ENCODE measurements at regions not wholly inside any gene's neighbourhood (a gene's known extent, or its start where the extent isn't known, plus 50 kb on each side); places are given as distances from the start of the nearest gene placed in this dataset.

- no peak overlapping the region for H3K4me3 ChIP-seq (ENCODE audit: low read depth, low read length)
- in situ Hi-C loops (cut with HindIII; ENCODE audit: low sequenced_read_pairs): no loop called here
- TF ChIP-seq CTCF (IDR thresholded peaks at IDR 0.05; ENCODE audit: low read depth, low read length): no peak
- no peak for DNase-seq (ENCODE audit: low read depth, low spot score)
Measured at GRCh38 chr10:124232686-124233545, 139.5 kb upstream of the CHST15 start.

DNA sequence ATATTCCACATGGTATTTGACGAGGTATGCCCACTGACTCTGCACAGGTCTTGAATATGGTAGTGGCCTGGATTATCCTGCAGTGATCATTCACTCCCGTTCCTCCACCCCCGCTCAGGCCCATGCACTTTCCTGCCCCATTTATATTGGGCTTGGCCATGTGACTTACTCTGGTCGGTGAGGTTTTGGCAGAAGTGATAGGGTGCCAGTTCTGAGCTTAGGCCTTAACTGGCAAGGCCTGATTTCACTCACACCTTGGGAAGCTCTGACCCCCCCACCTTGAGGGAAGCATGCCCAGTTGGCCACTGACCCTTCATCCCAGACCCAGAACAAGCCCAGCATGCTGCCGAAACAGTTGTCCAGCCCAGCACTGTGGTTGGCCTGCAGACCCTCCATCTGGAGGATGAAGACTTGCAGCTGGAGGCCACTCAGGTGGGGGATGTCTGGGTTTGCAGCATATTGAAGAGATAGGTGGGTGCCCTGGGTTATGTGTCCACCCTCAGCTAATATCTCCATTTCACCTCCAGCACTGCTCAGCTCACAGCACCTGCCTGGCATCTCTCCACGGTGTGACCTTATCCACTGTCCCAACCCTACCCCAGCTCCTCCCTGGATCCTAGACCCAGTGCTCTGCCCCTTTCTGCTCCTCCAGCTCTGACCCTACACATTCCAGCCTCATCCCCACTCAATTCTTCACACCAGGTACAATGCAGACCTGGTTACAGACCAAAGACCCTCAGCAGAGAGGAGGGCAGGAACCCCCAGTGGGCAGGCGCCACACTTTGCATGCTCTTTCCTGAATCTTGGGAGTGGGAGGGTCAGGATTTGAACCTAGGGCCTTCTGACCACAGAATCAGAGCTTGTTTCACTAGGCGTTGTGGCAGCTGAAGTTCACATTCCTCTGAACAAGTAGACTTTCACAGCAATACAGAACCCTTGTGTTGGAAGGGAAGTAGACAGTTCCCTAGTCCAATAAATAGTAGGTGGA, 138.1 kb upstream of the CHST15 start:
- H3K4me3 ChIP-seq (ENCODE audit: low read depth, low read length): no peak overlapping the region
- DNase-seq (ENCODE audit: low read depth, low spot score): no peak
- TF ChIP-seq CTCF (IDR thresholded peaks at IDR 0.05; ENCODE audit: low read depth, low read length): no peak
- in situ Hi-C loops (cut with HindIII; ENCODE audit: low sequenced_read_pairs): no loop called here

- H3K4me3 ChIP-seq (ENCODE audit: low read depth, low read length): no peak overlapping the region
- DNase-seq (ENCODE audit: low read depth, low spot score): no peak
- in situ Hi-C loops (cut with HindIII; ENCODE audit: low sequenced_read_pairs): no loop called here
- no peak for TF ChIP-seq CTCF (IDR thresholded peaks at IDR 0.05; ENCODE audit: low read depth, low read length)
Measured at GRCh38 chr10:124230635-124231167, 137.3 kb upstream of the CHST15 start.

DNA sequence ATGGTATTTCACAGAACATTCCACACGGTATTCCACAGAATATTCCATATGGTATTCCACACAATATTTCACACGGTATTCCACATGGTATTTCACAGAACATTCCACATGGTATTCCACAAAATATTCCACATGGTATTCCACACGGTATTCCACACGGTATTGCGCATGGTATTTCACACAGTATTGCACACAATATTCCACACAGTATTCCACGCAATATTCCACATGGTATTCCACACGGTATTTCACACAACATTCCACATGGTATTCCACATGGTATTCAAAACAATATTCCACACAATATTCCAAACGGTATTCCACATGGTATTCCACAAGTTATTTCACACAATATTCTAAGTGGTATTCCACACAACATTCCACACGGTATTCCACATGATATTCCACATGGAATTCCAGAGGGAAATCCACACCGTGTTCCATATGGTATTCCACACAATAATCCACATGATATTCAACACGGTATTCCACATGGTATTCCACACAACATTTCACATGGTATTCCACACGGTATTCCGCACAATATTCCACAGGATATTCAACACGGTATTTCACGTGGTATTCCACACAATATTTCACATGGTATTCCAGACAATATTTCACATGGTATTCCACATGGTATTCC, 136.7 kb upstream of the CHST15 start:
- H3K4me3 ChIP-seq (ENCODE audit: low read depth, low read length): no peak overlapping the region
- in situ Hi-C loops (cut with HindIII; ENCODE audit: low sequenced_read_pairs): no loop called here
- no peak for TF ChIP-seq CTCF (IDR thresholded peaks at IDR 0.05; ENCODE audit: low read depth, low read length)
- DNase-seq (ENCODE audit: low read depth, low spot score): no peak

DNA sequence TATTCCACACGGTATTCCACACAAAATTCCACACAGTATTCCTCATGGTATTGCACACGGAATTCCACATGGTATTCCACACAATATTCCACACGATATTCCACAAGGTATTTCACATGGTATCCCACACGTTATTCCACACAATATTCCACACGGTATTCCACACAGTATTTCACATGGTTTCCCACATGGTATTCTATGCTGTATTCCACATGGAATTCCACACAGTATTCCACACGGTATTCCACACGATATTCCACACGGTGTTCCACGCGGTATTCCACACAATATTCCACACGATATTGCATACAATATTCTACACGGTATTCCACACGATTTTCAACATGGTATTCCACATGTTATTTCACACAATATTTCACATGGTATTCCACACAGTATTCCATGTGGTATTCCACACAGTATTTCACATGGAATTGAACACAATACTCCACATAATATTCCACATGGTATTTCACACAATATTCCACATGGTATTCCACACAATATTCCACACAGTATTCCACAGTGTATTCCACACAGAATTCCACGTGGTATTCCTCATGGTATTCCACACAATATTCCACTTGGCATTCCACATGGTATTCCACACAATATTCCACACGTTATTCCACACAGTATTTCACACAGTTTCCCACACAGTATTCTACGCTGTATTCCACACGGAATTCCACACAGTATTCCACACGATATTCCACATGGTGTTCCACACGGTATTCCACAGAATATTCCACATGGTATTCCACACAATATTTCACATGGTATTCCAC, 136.0 kb upstream of the CHST15 start:
- in situ Hi-C loops (cut with HindIII; ENCODE audit: low sequenced_read_pairs): no loop called here
- no peak for TF ChIP-seq CTCF (IDR thresholded peaks at IDR 0.05; ENCODE audit: low read depth, low read length)
- no peak overlapping the region for H3K4me3 ChIP-seq (ENCODE audit: low read depth, low read length)
- DNase-seq (ENCODE audit: low read depth, low spot score): no peak

Measured in astrocyte of the spinal cord (primary cell).